DMS114 treated with DMSO at 0.1 percent for 48 hours (cell line): ENCODE measurements at regions not wholly inside any gene's neighbourhood (a gene's known extent, or its start where the extent isn't known, plus 50 kb on each side); places are given as distances from the start of the nearest gene placed in this dataset.

Source experiments
- DNase-seq: peaks from one replicate; lab custom pipeline; 2025; ENCODE audit not compliant: unreplicated experiment; lab: John Stamatoyannopoulos, UW

DNA sequence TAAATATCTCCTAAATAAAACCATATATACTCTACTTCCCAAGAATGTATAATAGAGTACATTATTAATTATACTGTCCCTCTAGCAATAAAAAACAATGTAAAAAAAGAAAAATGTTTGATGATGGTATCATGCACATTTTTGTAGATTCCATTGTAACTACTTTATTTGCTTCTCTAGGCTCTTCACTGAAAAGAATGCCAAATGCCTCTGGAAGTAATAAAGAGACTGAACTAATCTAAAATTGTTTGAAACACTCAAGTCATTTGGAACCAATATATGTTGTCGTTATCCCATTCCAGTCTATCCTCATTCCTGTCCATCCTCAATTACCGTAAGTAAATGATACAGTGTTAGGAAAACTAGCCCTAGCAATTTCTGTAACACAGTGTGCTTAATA, 233.6 kb downstream of the C12orf50 start:
- peak; percentile 70 for DNase-seq

- DNase-seq = no peak
These were observed 234.3 kb downstream of the C12orf50 start for GRCh38 chr12:87794854-87795253.

DNA sequence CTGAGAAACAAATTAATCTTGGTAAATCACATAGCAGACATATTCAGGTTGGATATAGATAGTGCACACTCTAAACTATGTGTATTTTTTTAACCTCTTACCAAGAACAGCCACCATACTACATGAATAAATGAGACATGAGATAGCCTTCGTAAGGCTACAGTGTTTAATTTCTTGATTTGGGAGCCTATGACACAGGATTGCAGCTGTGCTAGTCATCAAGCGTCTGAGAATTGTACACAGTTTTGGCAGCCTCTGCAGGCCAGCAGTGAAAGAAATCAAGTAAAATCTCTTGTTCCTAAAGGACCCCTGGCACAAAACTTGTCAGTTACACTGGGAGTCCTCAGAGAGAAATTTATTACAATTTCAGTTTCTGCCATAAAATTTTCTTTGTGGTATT, 236.1 kb downstream of the C12orf50 start:
- no peak for DNase-seq

- no peak for DNase-seq
These were observed 244.9 kb downstream of the C12orf50 start for GRCh38 chr12:87784350-87784749.

- DNase-seq = no peak
These were observed 245.7 kb downstream of the C12orf50 start for GRCh38 chr12:87783467-87783866.

GRCh38 chr12:87782838-87783237, 246.4 kb downstream of the C12orf50 start:
- no peak for DNase-seq

- DNase-seq = no peak
These were observed 249.2 kb downstream of the C12orf50 start for GRCh38 chr12:87779858-87780498.

DNA sequence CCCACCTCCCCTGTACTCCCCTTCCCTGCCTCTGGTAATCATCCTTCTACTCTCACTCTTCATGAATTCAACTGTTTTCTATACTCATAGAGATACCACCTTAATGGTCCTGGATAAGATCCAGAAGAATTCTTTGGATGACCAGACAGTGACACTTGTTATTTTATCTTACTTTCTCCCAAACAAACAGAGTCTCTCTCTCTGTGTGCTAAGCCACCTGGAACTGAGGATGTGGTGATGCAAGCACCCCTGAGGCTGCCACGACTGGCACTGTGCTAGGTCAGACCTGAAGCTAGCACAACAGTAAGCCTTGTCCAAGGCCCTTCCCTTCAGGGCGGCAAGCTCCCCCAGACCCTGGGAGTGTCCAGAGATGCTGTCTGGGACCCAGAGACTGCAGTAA, 250.2 kb downstream of the C12orf50 start:
- no peak for DNase-seq

GRCh38 chr12:87778065-87778464, 251.1 kb downstream of the C12orf50 start:
- DNase-seq = no peak

DNA sequence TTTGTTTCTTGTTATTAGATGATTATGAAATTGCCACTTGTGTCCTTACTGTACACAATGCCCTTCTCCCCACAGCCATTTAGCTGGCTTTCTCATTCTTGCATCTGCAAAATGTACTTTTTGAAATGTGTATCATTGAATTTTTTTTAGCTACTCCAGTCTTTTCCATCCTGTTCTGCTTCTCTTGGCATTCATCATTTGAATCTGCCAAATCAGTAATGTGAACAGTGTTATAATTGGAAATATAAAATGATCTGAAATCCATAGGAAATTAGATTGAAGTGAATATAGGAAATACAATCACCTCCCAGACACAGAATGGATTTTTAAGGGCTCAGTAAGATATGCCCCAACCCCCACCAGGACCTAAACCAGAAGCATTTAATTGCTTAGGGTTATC, 253.4 kb downstream of the C12orf50 start:
- DNase-seq = no peak

DNA sequence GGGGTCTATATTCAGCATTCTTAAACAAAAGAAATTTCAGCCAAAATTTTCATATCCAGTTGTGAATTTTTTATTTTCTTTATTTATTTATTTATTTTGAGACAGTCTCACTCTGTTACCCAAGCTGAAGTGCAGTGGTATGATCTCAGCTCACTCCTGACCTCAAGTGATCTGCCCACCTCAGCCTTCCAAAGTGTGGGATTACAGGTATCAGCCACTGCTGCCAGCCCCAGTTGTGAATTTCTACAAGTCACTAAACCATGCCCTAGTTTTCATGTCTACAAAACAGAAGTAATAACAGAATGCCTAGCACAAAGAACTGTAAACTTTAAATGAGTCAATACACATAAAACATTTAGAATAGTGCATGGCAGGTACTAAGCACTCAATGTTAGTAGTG, 254.2 kb downstream of the C12orf50 start:
- DNase-seq = no peak

- no peak for DNase-seq
These were observed 256.8 kb downstream of the C12orf50 start for GRCh38 chr12:87772401-87772800.

DNA sequence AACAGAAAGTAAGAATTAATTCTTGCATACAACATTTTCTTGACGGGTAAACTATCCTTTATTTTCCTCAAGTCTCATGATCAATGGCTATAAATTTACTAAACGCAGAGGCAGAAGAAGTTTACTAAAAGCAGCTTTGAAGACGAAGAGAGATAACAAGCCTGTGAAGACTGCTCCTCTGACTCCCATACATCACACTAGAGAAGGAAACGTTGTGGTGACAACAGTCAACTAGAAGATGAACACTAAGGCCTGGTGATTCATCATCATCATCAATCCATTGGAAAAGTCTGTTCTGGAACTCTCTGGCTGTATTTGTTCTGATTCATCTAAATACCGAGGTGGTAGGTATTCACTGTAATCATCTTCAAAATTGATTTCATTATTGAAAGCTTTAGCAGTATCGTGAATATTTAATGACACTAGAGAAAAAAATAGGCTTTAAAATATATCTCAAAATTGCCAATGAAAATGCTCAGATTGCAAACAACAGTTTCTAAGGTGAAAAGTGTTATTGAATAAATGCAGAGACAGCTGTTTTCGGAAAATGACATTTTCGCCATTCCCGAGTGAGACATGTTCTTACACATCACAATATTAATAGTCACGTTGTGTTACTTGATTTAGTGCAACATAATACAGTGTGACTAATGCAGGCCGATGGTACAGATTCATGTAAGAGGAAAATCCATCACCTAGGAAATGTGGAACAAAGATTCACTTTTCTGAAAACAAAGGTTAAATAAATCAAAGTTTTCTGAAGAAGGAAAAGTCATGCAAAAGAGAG, 260.5 kb downstream of the C12orf50 start:
- no peak for DNase-seq

- no peak for DNase-seq
These were observed 263.2 kb downstream of the C12orf50 start for GRCh38 chr12:87766044-87766443.

GRCh38 chr12:87760943-87761342, 268.3 kb downstream of the C12orf50 start:
- no peak for DNase-seq

GRCh38 chr12:87758271-87758670, 270.9 kb downstream of the C12orf50 start:
- no peak for DNase-seq

DNA sequence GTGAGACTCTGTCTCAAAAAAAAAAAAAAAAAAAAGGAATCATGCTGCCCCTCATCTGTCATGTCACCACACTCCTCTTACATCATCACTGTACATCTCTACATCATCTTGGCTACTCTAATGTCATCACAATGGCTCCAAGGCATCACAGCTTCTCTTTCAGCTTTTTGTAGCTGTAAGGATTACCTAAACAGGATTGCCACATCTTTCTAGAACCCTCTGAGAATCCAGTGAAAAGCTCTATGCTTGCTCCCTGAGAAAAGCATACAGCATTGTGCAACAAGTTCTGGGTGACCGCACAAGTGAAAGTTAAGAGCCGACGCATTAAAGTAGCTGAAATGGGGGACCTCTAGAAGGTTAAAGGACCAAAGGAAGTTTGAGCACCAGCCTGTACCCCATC, 272.5 kb downstream of the C12orf50 start:
- no peak for DNase-seq

- no peak for DNase-seq
These were observed 273.1 kb downstream of the C12orf50 start for GRCh38 chr12:87756111-87756510.

GRCh38 chr12:87728931-87729593, 300.1 kb downstream of the C12orf50 start:
- no peak for DNase-seq

DNA sequence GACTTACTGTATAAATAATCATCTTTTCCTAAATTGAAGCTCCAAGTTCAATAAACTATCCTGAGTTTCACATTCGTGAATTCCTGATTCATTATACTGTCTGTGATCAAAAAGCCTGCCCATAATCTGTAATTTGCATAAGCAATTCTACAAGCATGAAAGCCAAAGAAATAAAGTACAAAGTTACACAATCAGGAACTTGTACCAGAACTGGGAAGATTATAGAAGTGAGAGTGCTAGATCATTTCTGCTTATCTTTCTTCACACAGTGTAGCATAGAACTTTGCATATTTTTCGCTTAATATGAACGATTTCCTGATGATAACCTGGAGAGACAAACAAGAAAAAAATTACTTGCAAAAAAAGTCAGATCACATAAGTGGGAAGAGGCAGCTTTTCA, 308.2 kb downstream of the C12orf50 start:
- no peak for DNase-seq

- DNase-seq = no peak
These were observed 324.8 kb downstream of the C12orf50 start for GRCh38 chr12:87704374-87704773.

- DNase-seq = no peak
These were observed 338.9 kb downstream of the C12orf50 start for GRCh38 chr12:87690236-87690810.
